ENCODE measurements at regions not wholly inside any gene's neighbourhood (a gene's known extent, or its start where the extent isn't known, plus 50 kb on each side); places are given as distances from the start of the nearest gene placed in this dataset.

DNA sequence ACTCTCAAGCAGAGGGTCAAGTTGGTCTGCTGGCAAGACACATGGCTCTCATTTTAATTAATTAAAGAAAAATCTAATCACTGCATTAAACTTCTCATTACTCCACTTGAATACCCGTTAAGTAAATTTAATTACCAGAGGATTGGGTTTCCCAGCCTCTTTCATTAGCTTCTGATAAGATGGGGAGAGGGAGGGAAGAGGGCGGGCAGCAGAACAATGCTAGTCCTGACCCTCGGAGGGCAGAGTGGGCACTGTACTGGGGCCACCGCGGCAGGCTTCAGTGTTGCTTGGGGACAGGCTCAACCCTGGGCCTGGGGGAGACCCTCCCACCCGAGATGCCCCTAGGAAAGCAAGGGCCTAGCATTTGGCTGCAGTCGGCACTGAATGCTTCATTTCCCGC is 55.6 kb upstream of the LINGO1 start:
- Histone ChIP-seq H3K4me1 (ENCODE audit: control insufficient read depth, insufficient read depth, low read length) (no peaks in the 10 kb centered on the region), H3K9me3 (ENCODE audit: control insufficient read depth, insufficient read depth, low read length) (no peaks in the 10 kb centered on the region), H3K4me3 (ENCODE audit: low read depth, low read length) (no peak overlapping the region), H3K36me3 (ENCODE audit: control insufficient read depth, insufficient read depth, low read length) (no peaks in the 10 kb centered on the region), H3K9ac (ENCODE audit: low read depth, low read length) (no peak overlapping the region), H3K27me3 (ENCODE audit: control insufficient read depth, insufficient read depth, low read length) (no peaks in the 10 kb centered on the region)

DNA sequence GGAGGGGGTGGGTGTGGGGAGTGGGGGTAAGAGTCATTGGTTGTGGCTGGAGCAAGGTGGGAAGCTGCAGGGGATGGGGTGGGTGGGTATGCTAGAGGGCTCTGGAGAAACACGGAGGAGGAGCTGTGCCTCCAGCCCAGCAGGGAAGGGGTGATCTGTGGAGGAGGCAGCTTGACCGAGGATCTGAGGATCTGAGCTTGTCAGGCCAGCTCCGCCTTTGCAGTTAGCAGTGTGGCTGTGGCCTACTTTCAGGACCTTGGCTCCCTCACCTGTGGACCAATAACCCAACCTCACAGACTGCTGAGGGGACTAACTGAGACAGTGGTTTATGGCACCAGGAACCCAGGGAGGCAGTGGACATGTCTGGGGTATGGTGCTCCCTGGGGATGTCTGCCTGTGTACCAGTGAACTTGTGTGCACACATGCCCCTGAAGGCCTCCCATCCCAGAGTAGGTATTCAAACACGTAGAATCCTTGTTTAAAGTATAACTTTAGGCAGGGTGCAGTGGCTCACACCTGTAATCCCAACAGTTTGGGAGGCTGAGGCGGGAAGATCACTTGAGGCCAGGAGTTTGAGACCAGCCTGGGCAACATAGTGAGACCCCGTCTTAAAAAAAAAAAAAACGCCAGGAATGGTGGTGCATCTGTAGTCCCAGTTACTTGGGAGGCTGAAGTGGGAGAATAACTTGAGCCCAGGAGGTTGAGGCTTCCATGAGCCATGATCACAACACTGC is 52.5 kb upstream of the LINGO1 start:
- Histone ChIP-seq H3K27me3 (ENCODE audit: control insufficient read depth, insufficient read depth, low read length) (no peaks in the 10 kb centered on the region), H3K4me1 (ENCODE audit: control insufficient read depth, insufficient read depth, low read length) (no peaks in the 10 kb centered on the region), H3K4me3 (ENCODE audit: low read depth, low read length) (no peak overlapping the region), H3K9me3 (ENCODE audit: control insufficient read depth, insufficient read depth, low read length) (no peaks in the 10 kb centered on the region), H3K36me3 (ENCODE audit: control insufficient read depth, insufficient read depth, low read length) (no peaks in the 10 kb centered on the region), H3K9ac (ENCODE audit: low read depth, low read length) (no peak overlapping the region)

DNA sequence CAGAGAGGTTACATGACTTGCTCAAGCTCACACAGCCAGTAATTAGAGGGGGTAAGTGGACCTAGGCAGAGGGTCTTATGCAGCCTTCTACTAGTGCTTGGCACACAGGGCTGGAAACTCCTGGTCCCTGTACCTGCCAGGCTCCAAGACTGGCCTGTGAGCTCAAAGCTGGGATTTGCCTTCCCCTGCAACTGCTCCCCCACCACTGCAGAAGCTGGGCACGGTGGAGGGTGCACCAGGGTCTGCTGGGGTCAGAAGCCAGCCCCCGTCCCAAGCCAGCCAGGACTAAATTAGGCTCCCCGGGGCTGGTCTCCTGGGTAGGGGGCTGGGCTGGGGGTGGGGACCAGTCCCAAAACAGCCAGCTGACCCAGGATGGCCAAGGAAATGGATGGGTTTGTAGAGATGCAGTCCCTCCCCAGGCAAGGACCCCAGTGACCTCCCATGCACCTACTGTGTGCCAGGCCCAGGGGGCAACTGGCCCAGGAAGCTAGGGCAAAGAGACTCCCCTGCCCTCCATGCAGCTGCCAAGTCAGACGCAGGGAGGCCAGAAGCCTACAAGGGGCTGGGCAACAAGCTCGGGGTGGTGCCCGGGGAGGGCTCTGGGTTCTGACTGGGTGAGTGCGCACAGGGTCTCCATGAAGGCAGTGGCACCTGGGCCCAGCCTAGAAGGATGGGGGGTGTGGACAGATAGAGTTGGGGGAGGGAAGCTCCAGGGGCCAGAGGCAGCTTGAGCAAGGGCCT is 51.8 kb upstream of the LINGO1 start:
- Histone ChIP-seq H3K9me3 (ENCODE audit: control insufficient read depth, insufficient read depth, low read length) (no peaks in the 10 kb centered on the region), H3K4me3 (ENCODE audit: low read depth, low read length) (no peak overlapping the region), H3K27me3 (ENCODE audit: control insufficient read depth, insufficient read depth, low read length) (no peaks in the 10 kb centered on the region), H3K9ac (ENCODE audit: low read depth, low read length) (no peak overlapping the region), H3K4me1 (ENCODE audit: control insufficient read depth, insufficient read depth, low read length) (no peaks in the 10 kb centered on the region), H3K36me3 (ENCODE audit: control insufficient read depth, insufficient read depth, low read length) (no peaks in the 10 kb centered on the region)

DNA sequence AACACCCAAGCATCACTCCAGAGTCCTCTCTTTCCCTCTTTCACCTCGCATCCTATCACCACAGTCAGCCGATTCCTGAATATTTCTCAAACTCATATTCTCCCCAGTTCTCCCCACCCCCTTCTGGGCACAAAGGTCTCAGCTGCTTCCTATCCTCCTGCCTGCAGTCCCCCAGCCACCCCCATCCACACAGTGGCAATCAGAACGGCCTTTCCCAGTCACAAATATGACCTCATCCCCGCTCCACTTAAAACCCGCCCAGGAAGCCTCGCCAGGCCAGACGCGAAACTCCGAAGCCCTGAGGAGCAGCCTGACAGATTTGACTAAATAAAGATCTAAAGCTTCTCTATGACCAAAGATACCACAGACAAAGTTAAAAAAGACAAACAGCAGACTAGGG is 49.9 kb upstream of the LINGO1 start:
- Histone ChIP-seq H3K9ac (ENCODE audit: low read depth, low read length) (no peak overlapping the region), H3K4me3 (ENCODE audit: low read depth, low read length) (no peak overlapping the region), H3K9me3 (ENCODE audit: control insufficient read depth, insufficient read depth, low read length) (no peaks in the 10 kb centered on the region), H3K36me3 (ENCODE audit: control insufficient read depth, insufficient read depth, low read length) (no peaks in the 10 kb centered on the region), H3K27me3 (ENCODE audit: control insufficient read depth, insufficient read depth, low read length) (no peaks in the 10 kb centered on the region), H3K4me1 (ENCODE audit: control insufficient read depth, insufficient read depth, low read length) (no peaks in the 10 kb centered on the region)
